HCT116 (cell line): ENCODE measurements at regions not wholly inside any gene's neighbourhood (a gene's known extent, or its start where the extent isn't known, plus 50 kb on each side); places are given as distances from the start of the nearest gene placed in this dataset.

Experiments used
- ATAC-seq: fragments of 200-7000 bp; cut with Tn5 transposase; 2 replicates; pipeline ENCODE4 v1.9.1; 2020; ENCODE audit warnings: mild to moderate bottlenecking, moderate library complexity
- BruUV-seq: library from RNA; stranded (reverse); fragments of 400-500 nt; replicated peaks from 2 replicates; lab custom pipeline; 2021; lab: Mats Ljungman, UMichigan
- CTCF ChIA-PET: fragments of 300-600 bp; sonication (Branson Sonifier 250); formaldehyde crosslinking; loops from one replicate; lab custom pipeline; 2021; ENCODE audit warnings: antibody characterized with exemption; lab: Charles Lee
- POLR2A ChIA-PET: fragments of 300-600, 350-600 bp; sonication (Branson Sonifier 250); formaldehyde crosslinking; loops from one replicate; lab custom pipeline; 2021; ENCODE audit warnings: antibody characterized with exemption; lab: Charles Lee
- RAD21 ChIA-PET, 2 experiments: fragments of 300-600 bp; sonication (Branson Sonifier 250); formaldehyde crosslinking; loops; one replicate each; lab custom pipeline; 2023; ENCODE audit warnings: low total read pairs in 2 of 2; ENCODE audit not compliant: uncharacterized antibody in 2 of 2, unreplicated experiment in 2 of 2, low non-redundant PET in 1 of 2; lab: Charles Lee
- DNase-seq: peaks from one replicate; pipeline ENCODE4 v3.0.0-alpha.2; 2010; ENCODE audit warnings: low read depth, low spot score
- H2AFZ ChIP-seq: fragments of 200-600 bp; shearing (Covaris generic), sonication (generic); 2 replicates; pipeline ENCODE4 v1.6.1; 2017; ENCODE audit warnings: low read depth, mixed run types, mixed read lengths, antibody characterized with exemption, low read length; ENCODE audit not compliant: poor library complexity, severe bottlenecking
- H3K27ac ChIP-seq: 2 replicates; pipeline ENCODE4 v1.5.1; 2012; ENCODE audit warnings: low read depth, low read length
- H3K27me3 ChIP-seq: fragments of 200-600 bp; sonication (generic); 2 replicates; pipeline ENCODE4 v1.6.1; 2016; ENCODE audit warnings: mixed run types, low read length, mixed read lengths; ENCODE audit not compliant: insufficient read depth
- H3K36me3 ChIP-seq, 2 experiments: fragments of 200-500 bp in 1 of 2; fragments of 200-600 bp in 1 of 2; sonication (Bioruptor generic) in 1 of 2; sonication (generic) in 1 of 2; 2 replicates each; pipeline versions ENCODE4 v1.5.1 to v1.6.1; 2014 to 2016; ENCODE audit warnings: low read length in 2 of 2, inconsistent platforms in 1 of 2, mixed read lengths in 1 of 2, mixed run types in 1 of 2; ENCODE audit not compliant: insufficient read depth in 2 of 2, control insufficient read depth in 1 of 2
- H3K4me1 ChIP-seq, 2 experiments: fragments of 200-600 bp in 1 of 2; sonication (generic) in 1 of 2; 2 replicates each; pipeline versions ENCODE4 v1.5.1 to v1.6.1; 2012 to 2017; ENCODE audit warnings: low read length in 2 of 2, inconsistent platforms in 1 of 2, mild to moderate bottlenecking in 1 of 2, mixed read lengths in 1 of 2, mixed run types in 1 of 2, moderate library complexity in 1 of 2; ENCODE audit not compliant: insufficient read depth in 2 of 2, control insufficient read depth in 1 of 2
- H3K4me2 ChIP-seq: fragments of 200-600 bp; sonication (generic); 2 replicates; pipeline ENCODE4 v1.6.1; 2017; ENCODE audit warnings: mixed run types, low read length, mixed read lengths
- H3K4me3 ChIP-seq, 2 experiments: fragments of 200-600 bp in 1 of 2; sonication (generic) in 1 of 2; replicated peaks in 1 of 2; 2 replicates each; pipeline ENCODE4 v1.5.1; 2011 to 2016; ENCODE audit warnings: low read length in 2 of 2, control low read depth in 1 of 2, low read depth in 1 of 2, mild to moderate bottlenecking in 1 of 2, mixed read lengths in 1 of 2, mixed run types in 1 of 2
- H3K79me2 ChIP-seq: fragments of 200-600 bp; sonication (generic); 2 replicates; pipeline ENCODE4 v1.6.1; 2017; ENCODE audit warnings: mild to moderate bottlenecking, mixed run types, low read length, moderate library complexity, mixed read lengths; ENCODE audit not compliant: insufficient read depth
- H3K9ac ChIP-seq: fragments of 200-600 bp; sonication (generic); 2 replicates; pipeline ENCODE4 v1.6.1; 2016; ENCODE audit warnings: low read length, mixed read lengths
- H3K9me2 ChIP-seq: fragments of 200-600 bp; sonication (generic), shearing (Covaris generic); 2 replicates; pipeline ENCODE4 v1.6.1; 2017; ENCODE audit warnings: mixed run types, mild to moderate bottlenecking, moderate library complexity; ENCODE audit not compliant: insufficient read depth
- H3K9me3 ChIP-seq, 2 experiments: fragments of 200-500 bp in 1 of 2; fragments of 200-600 bp in 1 of 2; sonication (Bioruptor generic) in 1 of 2; sonication (generic) in 1 of 2; 2 replicates each; pipeline ENCODE4 v1.6.1; 2014 to 2017; ENCODE audit warnings: low read length in 2 of 2, mixed read lengths in 2 of 2, inconsistent platforms in 1 of 2, low read depth in 1 of 2, mild to moderate bottlenecking in 1 of 2, mixed run types in 1 of 2, moderate library complexity in 1 of 2; ENCODE audit not compliant: control insufficient read depth in 1 of 2, insufficient read depth in 1 of 2
- H4K20me1 ChIP-seq: fragments of 200-600 bp; sonication (generic), shearing (Covaris generic); 2 replicates; pipeline ENCODE4 v1.6.1; 2017; ENCODE audit warnings: mixed run types, mild to moderate bottlenecking, moderate library complexity; ENCODE audit not compliant: insufficient read depth
- CBX3 ChIP-seq: IDR thresholded peaks from 2 replicates; pipeline ENCODE4 v1.6.1; 2012; ENCODE audit warnings: low read depth
- FOSL1 ChIP-seq: IDR thresholded peaks from 2 replicates; pipeline ENCODE4 v1.6.1; 2012; ENCODE audit warnings: low read depth
- POLR2A ChIP-seq: IDR thresholded peaks from 2 replicates; pipeline ENCODE4 v1.7.0; 2011; ENCODE audit warnings: borderline replicate concordance; ENCODE audit not compliant: insufficient read depth, insufficient read length; ENCODE audit errors: extremely low read depth
- SIN3A ChIP-seq: IDR thresholded peaks from 2 replicates; pipeline ENCODE4 v1.6.1; 2012; ENCODE audit warnings: low read depth
- TCF7L2 ChIP-seq: IDR thresholded peaks from 2 replicates; pipeline ENCODE4 v1.7.0; 2011; ENCODE audit warnings: borderline replicate concordance, inconsistent platforms; ENCODE audit not compliant: insufficient read depth, insufficient read length; ENCODE audit errors: extremely low read depth
- YY1 ChIP-seq: IDR thresholded peaks from 2 replicates; pipeline ENCODE4 v1.6.1; 2011; ENCODE audit warnings: low read length, low read depth, moderate library complexity, mild to moderate bottlenecking; ENCODE audit not compliant: insufficient replicate concordance; ENCODE audit errors: extremely low read depth
- intact Hi-C: fragments of 100-400 bp; cut with micrococcal nuclease; formaldehyde crosslinking; loops from 2 replicates; pipeline ENCODE4 v1.10.0; 2022
- TF ChIP-seq, protein P1 (sequence below): IDR thresholded peaks from 2 replicates; pipeline ENCODE4 v1.6.1; 2012
- TF ChIP-seq, protein P2 (sequence below): IDR thresholded peaks from 2 replicates; pipeline ENCODE4 v1.6.1; 2012; ENCODE audit warnings: low read depth

DNA sequence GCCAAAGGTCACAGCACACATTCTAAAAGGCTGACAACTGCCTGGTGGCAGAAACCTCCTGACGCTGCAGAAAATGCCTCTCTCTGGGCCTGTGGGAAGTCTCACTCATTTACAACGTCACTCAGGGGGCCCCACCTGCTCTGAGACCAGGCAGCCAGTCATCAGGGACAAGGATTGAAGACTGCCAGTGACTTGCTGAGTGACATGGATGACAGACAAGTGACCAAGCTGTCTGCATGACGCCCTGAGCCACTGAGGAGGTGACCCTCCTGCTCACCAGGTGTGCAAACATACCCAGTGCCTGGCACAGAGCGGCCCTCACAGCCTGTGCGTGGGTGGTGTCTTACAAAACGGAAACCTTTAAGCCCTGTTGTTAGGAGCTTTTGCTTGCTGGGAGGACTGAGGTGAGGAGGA, 392.4 kb downstream of the TNS1 start:
- Histone ChIP-seq H3K27me3 (peaks cover 45% of the 10 kb centered on the region), H3K9me3 (no peaks in the 10 kb centered on the region), H3K9me2 (no peaks in the 10 kb centered on the region), H3K36me3 (no peaks in the 10 kb centered on the region), H2AFZ (no peak overlapping the region), H4K20me1 (no peaks in the 10 kb centered on the region; the same call in 1 of the 2 replicates), H3K9ac (no peak overlapping the region), H3K27ac (no peak overlapping the region), H3K4me3 (no peak overlapping the region), H3K4me1 (no peaks in the 10 kb centered on the region), H3K79me2 (no peaks in the 10 kb centered on the region), H3K4me2 (no peak overlapping the region)
- DNase-seq (no peak), ATAC-seq (no peak)
- no TSS peak for BruUV-seq
- ChIA-PET RAD21 (no interaction called here), POLR2A (no interaction called here), CTCF (no interaction called here)
- TF ChIP-seq FOSL1, result no peak
- TF ChIP-seq CBX3, result no peak
- TF ChIP-seq YY1, result no peak
- no peak for TF ChIP-seq POLR2A
- TF ChIP-seq, protein P1, sequence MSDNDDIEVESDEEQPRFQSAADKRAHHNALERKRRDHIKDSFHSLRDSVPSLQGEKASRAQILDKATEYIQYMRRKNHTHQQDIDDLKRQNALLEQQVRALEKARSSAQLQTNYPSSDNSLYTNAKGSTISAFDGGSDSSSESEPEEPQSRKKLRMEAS, result no peak
- no peak for TF ChIP-seq SIN3A
- no peak for TF ChIP-seq TCF7L2
- TF ChIP-seq, protein P2, sequence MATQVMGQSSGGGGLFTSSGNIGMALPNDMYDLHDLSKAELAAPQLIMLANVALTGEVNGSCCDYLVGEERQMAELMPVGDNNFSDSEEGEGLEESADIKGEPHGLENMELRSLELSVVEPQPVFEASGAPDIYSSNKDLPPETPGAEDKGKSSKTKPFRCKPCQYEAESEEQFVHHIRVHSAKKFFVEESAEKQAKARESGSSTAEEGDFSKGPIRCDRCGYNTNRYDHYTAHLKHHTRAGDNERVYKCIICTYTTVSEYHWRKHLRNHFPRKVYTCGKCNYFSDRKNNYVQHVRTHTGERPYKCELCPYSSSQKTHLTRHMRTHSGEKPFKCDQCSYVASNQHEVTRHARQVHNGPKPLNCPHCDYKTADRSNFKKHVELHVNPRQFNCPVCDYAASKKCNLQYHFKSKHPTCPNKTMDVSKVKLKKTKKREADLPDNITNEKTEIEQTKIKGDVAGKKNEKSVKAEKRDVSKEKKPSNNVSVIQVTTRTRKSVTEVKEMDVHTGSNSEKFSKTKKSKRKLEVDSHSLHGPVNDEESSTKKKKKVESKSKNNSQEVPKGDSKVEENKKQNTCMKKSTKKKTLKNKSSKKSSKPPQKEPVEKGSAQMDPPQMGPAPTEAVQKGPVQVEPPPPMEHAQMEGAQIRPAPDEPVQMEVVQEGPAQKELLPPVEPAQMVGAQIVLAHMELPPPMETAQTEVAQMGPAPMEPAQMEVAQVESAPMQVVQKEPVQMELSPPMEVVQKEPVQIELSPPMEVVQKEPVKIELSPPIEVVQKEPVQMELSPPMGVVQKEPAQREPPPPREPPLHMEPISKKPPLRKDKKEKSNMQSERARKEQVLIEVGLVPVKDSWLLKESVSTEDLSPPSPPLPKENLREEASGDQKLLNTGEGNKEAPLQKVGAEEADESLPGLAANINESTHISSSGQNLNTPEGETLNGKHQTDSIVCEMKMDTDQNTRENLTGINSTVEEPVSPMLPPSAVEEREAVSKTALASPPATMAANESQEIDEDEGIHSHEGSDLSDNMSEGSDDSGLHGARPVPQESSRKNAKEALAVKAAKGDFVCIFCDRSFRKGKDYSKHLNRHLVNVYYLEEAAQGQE, result no peak
- intact Hi-C loops, result no loop called here
